ENCODE measurements at regions not wholly inside any gene's neighbourhood (a gene's known extent, or its start where the extent isn't known, plus 50 kb on each side); places are given as distances from the start of the nearest gene placed in this dataset.

DNA sequence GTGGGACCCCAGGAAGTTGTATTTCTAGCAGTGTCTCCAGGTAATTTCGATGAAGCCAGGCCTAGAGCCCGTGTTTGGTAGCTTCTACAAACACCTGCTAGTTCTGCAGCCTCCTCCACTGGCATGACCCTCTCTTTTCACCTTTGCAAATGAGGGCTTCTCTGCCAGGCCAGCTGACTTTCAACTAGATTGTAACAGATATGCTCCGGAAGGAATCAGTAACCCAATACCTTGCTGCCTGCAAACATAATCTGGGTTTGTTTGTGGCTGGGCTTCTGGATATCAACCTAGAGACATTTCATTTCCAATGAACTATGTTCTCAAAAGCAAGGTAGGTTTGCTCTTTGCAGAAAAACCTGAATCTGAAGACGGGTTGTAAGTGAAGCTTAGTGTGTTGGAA lies 354.8 kb downstream of the DMRT2 start:
- TF ChIP-seq POLR2A (IDR thresholded peaks at IDR 0.05) (no peak), CTCF (IDR thresholded peaks at IDR 0.05) (no peak)

All from suprapubic skin (tissue), 3 donors.